ENCODE measurements at regions not wholly inside any gene's neighbourhood (a gene's known extent, or its start where the extent isn't known, plus 50 kb on each side); places are given as distances from the start of the nearest gene placed in this dataset.

DNA sequence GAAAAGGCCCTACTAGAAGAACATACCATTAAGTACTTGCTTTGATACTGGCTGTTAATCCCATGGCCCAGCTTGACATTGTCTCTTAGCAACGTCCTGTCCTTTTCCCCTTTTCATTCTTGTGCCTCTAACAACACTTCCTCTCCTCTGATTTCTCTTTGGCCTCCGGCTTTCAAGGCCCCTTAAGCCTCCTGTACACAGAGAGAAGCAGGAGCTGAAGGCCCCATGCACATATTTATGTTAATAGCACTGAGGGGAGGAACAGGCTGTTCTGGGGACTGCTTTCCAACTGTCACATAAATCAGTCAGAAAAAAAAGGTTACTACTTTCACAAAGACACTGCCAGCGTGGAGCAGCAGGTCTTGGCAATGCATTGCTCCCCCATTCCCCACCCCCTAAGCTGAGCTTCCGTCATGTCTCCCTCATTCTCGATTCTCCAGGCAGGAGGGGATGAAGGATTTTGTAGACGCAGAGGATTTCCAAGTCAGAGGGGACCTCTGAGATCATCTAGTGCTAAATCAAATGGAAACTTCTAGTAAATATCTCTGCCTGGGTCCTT, 257.4 kb upstream of the ADAMTS9 start:
- DNase-seq (ENCODE audit: low read depth), result no peak

DNA sequence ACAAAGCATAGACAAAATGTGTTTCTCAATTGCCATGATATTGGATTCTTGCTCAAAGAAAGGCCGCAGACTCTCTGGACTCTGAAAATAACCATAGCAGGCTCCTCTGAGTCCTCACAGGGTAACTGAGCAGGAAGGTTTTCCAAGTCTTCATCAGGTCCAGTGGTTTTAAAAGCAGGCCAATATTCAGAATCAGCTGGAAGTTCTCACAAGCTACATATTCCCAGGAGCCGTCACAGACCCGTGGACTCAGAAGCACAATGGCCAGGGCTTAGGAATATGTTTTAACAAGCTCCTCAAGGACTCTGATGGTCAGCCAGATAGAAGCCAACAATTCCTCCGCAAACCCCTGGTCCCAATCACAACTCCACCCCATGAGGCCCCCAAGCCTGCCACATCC, 256.1 kb upstream of the ADAMTS9 start:
- DNase-seq (ENCODE audit: low read depth), result no peak

DNA sequence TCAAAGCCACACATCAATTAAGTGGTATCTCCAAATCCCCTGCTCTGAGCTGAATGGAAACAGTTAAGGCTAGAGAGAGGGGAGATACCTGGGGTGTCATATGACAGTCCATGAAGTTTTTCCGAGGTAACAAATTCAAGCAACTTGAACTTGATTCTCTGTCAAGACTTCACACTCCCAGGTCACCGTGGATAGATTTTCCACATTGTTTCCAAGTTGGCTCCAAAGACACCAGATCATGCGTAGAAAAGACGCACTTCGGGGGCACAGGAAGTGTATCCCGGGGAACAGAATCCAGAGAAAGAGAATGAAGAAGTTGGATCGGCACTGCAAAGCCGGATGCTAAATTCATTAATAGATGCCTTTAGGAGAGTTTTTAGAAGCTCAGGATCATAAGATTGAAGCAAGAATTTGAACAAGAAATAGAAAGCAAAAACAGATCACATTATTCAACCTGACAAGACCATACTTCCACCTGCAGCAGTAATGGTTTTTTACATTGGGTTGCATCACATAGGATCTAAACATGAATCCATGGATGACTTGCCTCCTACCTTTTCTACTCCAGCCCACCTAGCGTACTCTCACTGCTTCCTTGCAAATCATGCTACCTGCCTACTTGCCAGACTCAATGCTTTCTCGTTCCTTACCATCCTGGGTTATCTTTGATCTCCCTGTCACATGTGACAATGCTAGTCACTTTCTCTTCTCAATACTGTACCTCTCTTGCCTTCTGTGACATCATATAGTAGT, 253.0 kb upstream of the ADAMTS9 start:
- no peak for DNase-seq (ENCODE audit: low read depth)

DNA sequence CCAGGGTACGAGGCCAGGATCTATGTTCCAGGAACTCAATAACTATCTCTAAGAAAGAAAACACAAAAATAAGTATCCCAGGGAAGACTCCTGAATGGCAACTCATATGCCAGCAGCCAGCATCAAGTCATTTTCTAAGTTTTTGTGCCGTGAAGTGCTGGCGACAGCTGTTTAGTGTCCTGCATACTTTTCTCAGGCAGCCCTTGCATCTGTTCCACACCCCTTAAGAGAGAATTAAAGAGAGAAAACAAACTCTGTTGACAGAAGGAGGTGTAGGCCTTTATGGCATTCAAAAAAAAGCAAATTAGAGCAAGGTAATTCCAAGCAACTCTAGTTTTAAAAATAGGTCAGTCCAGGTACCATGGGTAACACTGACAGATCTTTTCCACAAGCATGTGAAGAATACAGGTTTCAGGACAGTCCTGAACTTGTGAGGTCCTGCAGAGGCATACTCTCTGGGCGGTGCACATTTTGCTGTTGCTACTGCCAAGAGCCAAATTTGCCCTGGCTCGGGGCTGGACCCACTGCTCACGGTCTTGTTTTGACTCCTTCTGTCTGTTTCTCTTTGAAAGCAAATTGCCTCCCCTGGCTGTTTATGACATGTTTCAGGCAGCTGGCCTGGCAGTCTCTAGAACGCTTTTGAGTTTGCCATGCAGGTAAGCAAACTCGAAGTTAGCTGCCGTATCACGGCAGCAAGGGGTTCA, 252.1 kb upstream of the ADAMTS9 start:
- DNase-seq (ENCODE audit: low read depth), result no peak

DNA sequence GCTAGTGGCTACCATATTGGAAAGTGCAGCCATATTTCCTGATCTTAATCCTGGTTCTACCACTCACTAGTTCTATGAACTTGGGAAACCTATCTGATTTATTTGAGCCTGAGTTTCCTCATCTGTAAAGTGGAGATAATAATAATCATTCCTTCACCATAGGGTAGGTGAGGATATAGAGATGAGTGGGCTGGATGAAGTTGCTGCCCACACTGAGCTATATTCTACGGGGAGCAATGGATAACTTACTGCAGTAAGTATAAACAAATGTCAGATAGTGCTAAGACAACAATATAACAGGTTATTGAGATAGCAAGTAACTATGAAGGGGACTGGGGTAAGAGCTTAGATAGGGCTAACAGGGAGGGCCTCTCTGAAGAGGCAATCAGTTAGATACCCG, 251.5 kb upstream of the ADAMTS9 start:
- DNase-seq (ENCODE audit: low read depth), result no peak

DNA sequence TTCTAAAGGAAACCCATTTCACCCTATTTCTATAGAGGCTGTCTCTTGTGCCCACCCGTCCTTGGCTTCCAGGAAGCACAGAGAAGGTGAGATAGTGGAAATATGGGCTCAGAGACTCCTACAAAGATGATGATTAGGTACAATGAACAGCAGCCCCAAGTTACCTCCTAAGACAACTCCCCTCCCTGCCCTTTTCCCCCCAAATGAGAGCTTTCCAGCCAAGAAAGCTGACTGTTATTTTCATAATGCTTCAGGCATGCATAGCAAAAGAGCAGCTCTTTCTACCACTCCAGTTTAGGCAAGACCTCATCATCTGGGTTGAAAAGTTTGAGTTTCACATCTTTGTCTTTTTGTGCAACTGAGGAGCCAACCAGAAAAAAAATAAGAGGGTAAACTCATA, 248.8 kb upstream of the ADAMTS9 start:
- no peak for DNase-seq (ENCODE audit: low read depth)

DNA sequence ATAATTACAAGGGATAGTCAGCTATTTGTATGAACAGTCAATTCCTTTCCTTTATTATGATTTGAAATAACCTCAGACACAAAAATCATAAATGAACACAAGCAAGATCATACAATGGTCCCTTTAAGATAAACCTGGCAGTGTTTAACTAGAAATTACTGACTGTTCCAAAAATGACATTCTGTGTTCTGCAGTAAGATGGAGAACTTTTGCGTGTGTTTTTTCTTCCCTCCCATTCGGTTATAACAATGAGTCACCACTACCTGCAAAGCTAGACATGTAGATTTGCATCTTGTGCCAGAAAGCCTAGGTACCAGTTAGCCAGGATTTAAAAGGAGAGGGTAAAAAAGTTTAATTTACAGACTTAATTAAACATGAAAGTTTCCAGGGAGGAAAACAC, 248.2 kb upstream of the ADAMTS9 start:
- DNase-seq (ENCODE audit: low read depth), result no peak

DNA sequence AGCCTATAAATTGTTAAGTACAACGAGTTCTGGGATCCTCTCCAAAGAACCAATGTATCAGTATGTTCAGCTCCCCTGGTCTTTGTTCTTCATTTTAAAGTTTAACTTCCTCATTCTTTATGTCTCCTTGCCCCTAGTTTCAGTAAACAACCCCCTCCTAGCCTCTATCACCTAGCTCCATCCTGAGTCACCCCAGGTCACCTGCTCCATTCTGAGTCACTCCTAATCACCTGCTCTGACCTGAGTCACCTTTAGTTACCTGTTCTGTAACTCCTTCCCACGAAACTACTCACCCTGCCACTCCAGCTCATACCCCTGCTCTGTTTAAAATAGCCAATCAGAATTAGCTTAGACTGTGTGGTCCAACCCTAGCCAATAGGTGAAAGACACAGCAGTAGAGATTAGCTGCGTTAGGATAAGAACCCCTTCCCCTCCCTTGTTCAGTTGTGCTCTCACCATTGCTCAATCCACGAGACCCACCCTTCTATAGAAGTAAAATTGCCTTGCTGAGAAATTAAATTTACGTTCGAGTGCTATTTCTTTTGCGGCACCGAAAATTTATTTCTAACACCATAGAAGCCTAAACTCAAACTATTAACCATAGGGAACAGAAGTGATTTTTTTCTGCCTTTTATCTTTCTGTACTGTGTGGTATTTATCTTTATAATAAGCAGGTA, 245.0 kb upstream of the ADAMTS9 start:
- DNase-seq (ENCODE audit: low read depth), result no peak

DNA sequence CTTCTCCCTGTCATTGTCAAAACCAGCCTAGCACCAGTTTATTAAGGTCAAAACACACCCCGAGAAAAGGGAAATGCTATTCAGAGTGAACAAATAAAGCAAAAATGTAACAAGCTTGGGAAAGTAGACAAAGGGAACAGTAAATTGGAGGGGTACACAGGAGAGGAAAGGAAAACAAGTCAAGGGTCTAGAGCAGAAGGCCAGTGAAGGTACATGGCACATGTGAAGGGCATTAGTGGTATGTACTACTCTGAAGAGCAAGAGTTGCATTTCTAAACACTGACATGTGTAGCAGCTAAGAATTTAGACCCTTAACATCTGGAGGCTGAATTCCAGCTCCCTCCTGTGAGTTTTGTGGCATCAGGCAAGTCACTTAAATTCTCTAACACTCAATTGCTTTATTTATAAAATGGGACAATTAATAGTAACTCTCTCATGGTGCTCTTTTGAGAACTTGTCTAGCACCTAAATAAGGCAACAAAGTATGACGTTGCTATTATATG, 244.3 kb upstream of the ADAMTS9 start:
- no peak for DNase-seq (ENCODE audit: low read depth)

DNA sequence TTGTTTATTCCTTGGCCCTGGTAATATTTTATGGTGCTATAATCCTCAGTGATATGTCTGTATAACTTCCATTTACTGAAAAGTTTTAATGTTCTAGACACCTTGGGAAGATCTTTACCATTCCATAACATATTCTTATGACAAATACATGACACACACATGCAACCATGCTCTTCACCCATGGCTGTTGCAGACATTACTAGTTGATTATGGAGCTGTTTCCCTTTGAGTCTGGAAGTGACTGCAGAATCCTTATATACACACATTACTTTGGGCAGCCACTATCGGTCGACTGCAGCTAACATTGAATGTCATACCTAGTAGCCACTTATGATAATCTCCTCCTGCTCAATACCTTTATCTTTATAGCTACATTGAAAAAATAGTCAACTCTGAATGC, 243.1 kb upstream of the ADAMTS9 start:
- no peak for DNase-seq (ENCODE audit: low read depth)

DNA sequence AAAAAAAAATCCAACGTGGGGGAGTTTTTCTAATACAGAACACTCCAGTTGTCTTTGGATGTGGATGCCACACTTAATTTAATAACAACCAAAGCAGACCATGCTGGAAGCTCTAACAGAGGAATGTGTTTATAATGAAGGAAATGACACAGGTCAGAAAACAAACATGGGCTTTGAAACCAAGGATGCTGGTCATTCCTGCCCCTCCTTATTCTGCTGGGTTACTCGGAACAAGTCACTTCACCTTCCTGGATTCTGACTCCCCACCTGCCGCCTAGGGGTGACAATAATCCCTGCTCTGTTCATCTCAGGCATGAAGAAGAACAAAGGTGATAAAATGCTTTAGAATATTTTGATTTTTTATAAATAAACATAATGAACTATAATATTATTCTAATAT, 240.9 kb upstream of the ADAMTS9 start:
- DNase-seq (ENCODE audit: low read depth), result no peak

DNA sequence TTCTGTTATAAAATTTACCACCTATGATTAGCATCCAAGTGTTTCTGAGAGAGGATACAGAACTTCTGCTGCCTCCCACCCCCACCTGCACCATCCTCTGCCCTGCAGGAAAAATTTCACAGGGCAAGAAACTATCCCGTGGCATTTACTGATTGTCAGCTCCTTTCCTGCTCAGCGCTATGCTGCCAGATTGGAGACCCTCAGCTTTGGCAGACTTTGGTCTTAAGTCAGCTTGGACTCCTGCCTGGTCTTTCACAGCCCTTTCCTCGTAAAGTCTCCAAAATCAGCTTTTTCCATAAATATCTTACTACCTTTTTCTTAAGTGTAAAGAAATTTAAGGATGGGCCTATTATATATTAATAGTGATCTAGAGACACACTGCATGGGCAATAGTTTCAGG, 239.9 kb upstream of the ADAMTS9 start:
- no peak for DNase-seq (ENCODE audit: low read depth)

DNA sequence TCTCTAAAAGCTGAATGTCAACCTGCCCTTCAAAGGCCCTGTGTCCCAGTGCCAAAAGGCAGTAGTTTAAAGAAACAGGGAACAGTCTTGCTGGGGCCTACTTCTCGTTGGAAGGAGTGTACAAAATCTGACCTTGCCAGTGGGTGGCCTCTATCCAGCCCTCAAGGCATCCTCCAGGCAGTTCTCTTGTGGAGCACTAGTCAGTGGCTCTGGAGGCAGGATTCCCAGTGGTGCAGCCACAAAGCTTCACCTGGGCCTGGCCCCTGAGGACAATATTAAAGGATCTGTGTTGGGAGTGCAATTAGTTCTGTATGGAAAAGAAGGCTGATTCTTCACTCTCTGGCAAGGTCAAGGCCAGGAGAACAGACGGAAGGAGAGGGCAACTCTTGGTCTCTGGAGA, 237.8 kb upstream of the ADAMTS9 start:
- no peak for DNase-seq (ENCODE audit: low read depth)

DNA sequence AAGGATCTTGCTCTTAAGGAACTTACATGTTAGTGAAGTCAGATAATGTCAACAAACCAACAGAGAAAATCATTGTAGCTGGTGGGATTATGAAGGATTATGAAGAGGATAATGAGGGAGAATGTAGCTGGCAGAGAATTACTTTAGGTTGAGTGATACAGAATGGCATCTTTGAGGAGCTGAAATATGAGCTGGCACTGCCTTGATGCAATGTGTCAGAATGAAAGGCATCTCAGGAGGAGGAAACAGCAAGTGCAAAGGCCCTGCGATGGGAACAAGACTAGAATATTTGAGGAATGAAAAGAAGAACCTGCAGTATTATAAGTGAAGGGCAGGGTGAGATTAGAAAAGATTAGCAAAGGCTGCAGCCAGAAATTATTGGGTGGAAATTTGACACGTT, 237.2 kb upstream of the ADAMTS9 start:
- no peak for DNase-seq (ENCODE audit: low read depth)

DNA sequence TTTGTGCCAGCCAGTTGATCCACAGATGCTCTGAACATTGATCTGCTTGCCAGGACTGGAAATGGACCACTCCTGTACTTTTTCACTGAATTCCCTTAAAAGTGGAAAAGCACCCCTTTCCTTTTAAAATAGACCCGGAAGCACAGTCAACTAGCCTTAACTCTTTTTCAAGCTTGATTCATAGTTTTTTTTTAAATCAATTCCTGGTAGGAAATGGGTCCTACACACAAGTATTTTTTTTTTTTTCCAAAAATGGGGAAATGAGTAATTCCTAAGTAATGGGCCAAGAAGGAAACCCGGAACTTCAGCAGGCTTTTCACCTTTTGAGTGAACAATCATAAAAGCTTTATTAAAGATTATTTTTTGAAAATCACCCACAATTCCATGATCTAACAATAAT, 234.4 kb upstream of the ADAMTS9 start:
- no peak for DNase-seq (ENCODE audit: low read depth)

DNA sequence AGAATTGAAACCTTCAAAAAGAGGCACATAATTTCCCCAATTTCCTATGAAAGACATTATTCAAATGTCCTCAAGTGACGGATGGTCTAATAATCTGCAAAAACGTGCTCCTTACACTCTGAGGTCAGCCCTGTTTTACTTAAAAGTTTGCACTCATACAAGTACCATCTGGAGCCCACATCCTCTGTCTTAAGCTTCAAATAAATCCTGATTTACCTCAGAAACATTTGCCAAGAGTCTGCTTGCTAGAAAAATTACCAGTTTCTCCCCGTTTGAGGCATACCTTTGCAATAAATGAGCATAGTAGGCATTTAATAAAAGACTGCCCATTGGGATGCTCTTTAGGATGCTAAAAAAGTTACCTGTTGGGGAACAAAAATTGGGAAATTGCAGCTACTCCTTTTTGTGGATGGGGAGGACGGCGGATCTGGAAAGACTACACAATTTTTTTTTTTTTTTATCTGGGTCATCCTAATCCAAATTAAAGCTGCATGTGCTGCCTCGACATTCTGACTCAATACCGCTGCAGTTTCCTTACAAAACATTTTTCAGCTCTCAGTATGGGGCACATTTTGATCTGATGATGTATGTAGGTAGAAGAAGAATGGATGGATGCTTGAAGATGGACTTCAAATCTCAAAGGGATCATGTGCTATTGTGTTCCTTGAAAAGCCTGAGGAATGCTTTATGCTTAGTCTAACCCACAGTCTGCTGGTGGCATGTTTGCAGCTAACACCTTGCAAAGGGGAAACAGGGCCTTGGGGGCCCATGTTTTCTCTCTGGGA, 233.7 kb upstream of the ADAMTS9 start:
- DNase-seq (ENCODE audit: low read depth), result no peak

DNA sequence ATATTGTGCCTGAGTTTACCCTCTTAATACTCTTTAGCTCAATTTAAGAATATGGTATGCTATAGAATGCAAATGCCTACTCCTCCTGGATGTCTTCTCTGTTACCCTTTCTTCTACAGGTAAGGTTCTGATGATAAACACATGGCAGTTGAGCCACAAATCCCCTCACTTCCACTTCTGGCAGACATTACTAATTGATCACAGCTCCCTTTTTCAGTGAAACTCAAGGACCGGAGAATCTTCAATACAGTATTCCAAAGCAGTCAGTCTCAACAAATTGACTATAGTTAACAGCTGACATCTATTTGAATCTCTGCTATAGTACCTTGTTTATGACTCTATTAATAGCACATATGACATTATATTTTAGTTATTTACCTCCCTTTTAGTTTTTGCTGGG, 232.1 kb upstream of the ADAMTS9 start:
- DNase-seq (ENCODE audit: low read depth), result no peak

DNA sequence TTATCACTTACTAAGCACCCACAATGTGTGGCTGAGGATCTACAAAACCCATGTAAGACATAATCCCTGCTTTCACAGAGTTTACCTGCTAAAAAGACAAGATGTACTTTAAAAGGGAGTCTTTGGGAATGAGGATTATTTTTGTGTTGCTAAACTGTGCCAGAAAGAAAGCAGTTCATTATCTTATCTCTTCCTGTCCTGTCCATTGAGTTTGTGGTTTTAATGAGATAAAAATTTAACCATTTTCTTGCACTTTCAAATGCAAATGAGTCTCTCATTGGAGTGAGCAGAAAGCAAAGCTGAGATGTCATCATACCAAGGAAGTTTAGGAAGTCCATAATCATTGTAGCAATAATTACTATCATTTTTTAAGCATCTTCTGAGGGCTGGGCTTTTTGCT, 231.2 kb upstream of the ADAMTS9 start:
- no peak for DNase-seq (ENCODE audit: low read depth)

DNA sequence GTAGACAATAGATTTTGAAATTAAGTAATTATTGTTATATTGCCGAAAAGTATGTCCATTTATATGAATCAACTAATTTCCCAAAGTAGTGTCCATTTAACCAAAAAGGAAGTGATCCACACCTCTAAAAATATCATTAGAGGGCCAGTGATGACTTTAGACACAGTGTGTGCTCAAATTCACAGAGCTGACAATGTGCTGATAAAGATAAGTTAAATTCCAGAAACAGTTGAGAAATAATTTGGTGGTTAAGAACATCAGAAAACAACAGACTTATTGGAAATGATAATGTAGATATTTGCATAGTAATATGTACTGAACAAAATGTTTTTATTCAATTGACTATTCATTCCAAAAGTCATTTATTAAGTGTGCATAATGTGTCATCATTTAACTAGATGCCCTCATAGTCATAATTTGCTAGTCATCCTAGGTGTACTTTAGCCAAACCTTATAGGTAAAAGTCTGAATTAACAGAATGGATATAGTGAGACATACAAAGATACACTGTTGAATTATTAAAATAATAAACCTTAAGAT, 230.2 kb upstream of the ADAMTS9 start:
- no peak for DNase-seq (ENCODE audit: low read depth)

DNA sequence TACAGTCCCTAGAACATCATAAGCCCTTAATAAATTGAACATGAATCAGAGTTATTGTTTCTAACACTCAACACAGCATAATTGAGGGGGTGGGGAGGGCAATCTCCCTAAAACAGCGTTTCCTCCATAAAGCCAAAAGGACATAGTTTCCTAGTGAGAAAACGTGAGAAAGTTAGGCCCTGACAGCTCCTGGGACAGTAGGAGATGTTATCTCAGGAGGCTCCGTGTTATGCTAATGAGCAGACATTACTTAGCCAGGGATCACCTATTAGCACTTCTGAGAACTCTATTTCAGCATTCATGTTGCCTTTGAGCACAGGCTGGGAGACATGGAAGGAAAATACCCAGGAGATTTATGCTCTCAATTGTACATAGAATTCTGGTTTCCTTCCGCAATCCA, 229.1 kb upstream of the ADAMTS9 start:
- no peak for DNase-seq (ENCODE audit: low read depth)

DNA sequence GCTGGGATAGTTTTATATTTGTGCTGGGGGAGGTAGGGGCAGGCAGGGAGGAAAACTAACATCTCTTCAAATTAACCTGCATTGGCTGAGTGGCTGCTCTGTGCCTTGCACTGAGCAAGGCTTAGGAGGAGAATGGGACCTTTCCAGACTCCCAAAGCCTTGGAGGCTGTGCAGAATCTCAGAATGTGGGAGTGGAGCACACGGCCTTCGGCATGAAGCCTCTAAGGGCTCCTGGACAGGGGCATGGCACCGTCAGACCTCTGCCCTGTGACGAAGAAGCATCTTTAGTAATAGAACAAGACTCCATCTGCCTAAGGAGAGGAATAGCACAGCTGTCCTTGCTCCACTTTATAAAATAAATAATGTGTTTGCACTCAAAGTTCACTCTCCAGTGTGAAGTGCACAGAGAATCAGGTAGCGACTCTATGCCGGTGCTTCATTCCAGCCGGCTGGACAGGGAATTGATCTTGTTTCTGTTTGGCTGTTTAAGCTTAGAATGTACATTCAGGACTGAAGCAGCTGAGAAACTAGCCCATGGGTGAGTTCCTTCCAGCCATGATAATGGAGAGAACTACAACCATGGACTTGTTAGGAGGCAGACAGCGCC, 228.5 kb upstream of the ADAMTS9 start:
- no peak for DNase-seq (ENCODE audit: low read depth)
